Natural killer cell treated with Interleukin-12 subunit alpha and Interleukin-12 subunit beta and Interleukin-15 and Interleukin-18, amount 100 ng/mL, for 72 hours (primary cell): ENCODE measurements at regions not wholly inside any gene's neighbourhood (a gene's known extent, or its start where the extent isn't known, plus 50 kb on each side); places are given as distances from the start of the nearest gene placed in this dataset.
A peak's percentile ranks its signal among the peaks of the same experiment; 100 is the strongest.
"Not testable (repeated sequence)": the region's sequence is repeated elsewhere in the genome, so short reads cannot be mapped to it uniquely, and the experiment has no call there.

Source experiments
- ATAC-seq, 2 donors: fragments of 150-1000 bp; cut with Tn5 transposase in 1 of 2; sonication (Bioruptor Pico), chemical (Tn5 transposase) in 1 of 2; 2 replicates each; pipeline ENCODE4 v1.10.0; 2021
- DNase-seq: peaks from one replicate; pipeline ENCODE4 v3.0.0; 2022; ENCODE audit warnings: low spot score
- H3K27ac Mint-ChIP-seq, 2 donors: 1 replicate in 1 of 2; 2 replicates in 1 of 2; pipeline ENCODE4 v1.8.0; 2022; ENCODE audit warnings: mixed read lengths in 2 of 2, mild to moderate bottlenecking in 1 of 2, moderate library complexity in 1 of 2
- H3K27me3 Mint-ChIP-seq, 2 donors: 1 replicate in 1 of 2; 2 replicates in 1 of 2; pipeline ENCODE4 v1.8.0; 2022; ENCODE audit warnings: mixed read lengths in 2 of 2
- H3K36me3 Mint-ChIP-seq: one replicate; pipeline ENCODE4 v1.8.0; 2022; ENCODE audit warnings: mixed read lengths
- H3K4me1 Mint-ChIP-seq, 2 donors: 1 replicate in 1 of 2; 2 replicates in 1 of 2; pipeline ENCODE4 v1.8.0; 2022; ENCODE audit warnings: low read depth in 2 of 2, mixed read lengths in 2 of 2, mild to moderate bottlenecking in 1 of 2
- H3K4me3 Mint-ChIP-seq: one replicate; pipeline ENCODE4 v1.8.0; 2022; ENCODE audit warnings: mixed read lengths
- H3K9me3 Mint-ChIP-seq: 2 replicates; pipeline ENCODE4 v1.8.0; 2022; ENCODE audit warnings: mixed read lengths

- Mint-ChIP-seq H3K4me3 (peak overlapping the region; percentile 63), H3K4me1 (peaks cover 17 to 23% of the 10 kb centered on the region in 2 donors), H3K36me3 (no peaks in the 10 kb centered on the region), H3K27me3 (no peaks in the 10 kb centered on the region), H3K9me3 (no peaks in the 10 kb centered on the region), H3K27ac (peak overlapping the region in 1 of 2 donors; percentile 83)
- ATAC-seq (no peak), DNase-seq (no peak)
Observed at GRCh38 chr3:177447938-177448337, 250.7 kb upstream of the TBL1XR1 start.

DNA sequence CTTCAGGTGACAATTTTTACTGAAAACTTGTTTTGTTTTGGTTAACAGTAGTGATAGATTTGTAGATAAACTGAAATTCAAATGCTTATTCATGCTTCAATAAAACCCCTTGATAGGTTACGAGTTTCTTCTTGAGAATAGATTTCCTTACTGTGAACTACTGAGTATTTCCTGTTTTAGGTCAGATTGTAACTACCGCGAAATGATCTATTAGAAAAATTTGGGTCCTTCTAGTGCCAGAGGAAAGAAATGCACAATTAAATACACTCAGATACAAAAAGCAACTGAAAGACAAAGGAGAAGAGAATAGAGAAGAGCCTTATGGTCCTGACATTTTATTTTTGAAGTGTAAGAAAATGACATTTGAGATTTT, 251.7 kb upstream of the TBL1XR1 start:
- H3K27ac Mint-ChIP-seq: peak overlapping the region in 1 of 2 donors; percentile 83
- no peaks in the 10 kb centered on the region for H3K36me3 Mint-ChIP-seq
- DNase-seq: no peak
- peaks cover 17 to 23% of the 10 kb centered on the region in 2 donors for H3K4me1 Mint-ChIP-seq
- no peaks in the 10 kb centered on the region for H3K27me3 Mint-ChIP-seq
- H3K9me3 Mint-ChIP-seq: no peaks in the 10 kb centered on the region
- ATAC-seq: peak in 1 of 2 donors; percentile 51
- peak overlapping the region; percentile 73 for H3K4me3 Mint-ChIP-seq

- H3K4me1 Mint-ChIP-seq: peaks cover 17 to 23% of the 10 kb centered on the region in 2 donors
- peak overlapping the region in 1 of 2 donors; percentile 83 for H3K27ac Mint-ChIP-seq
- H3K4me3 Mint-ChIP-seq: peak overlapping the region; percentile 73
- DNase-seq: peak; percentile 84
- peak; percentile 91 to 96 for ATAC-seq
- H3K27me3 Mint-ChIP-seq: no peaks in the 10 kb centered on the region
- H3K9me3 Mint-ChIP-seq: no peaks in the 10 kb centered on the region
- H3K36me3 Mint-ChIP-seq: no peaks in the 10 kb centered on the region
Observed at GRCh38 chr3:177449360-177450006, 252.2 kb upstream of the TBL1XR1 start.

- no peaks in the 10 kb centered on the region for H3K36me3 Mint-ChIP-seq
- H3K4me3 Mint-ChIP-seq: no peak overlapping the region
- H3K9me3 Mint-ChIP-seq: no peaks in the 10 kb centered on the region
- ATAC-seq (no peak), DNase-seq (no peak)
- H3K27me3 Mint-ChIP-seq: no peaks in the 10 kb centered on the region
- peaks cover 17 to 23% of the 10 kb centered on the region in 2 donors for H3K4me1 Mint-ChIP-seq
- no peak overlapping the region for H3K27ac Mint-ChIP-seq
Observed at GRCh38 chr3:177451301-177451750, 254.0 kb upstream of the TBL1XR1 start.

DNA sequence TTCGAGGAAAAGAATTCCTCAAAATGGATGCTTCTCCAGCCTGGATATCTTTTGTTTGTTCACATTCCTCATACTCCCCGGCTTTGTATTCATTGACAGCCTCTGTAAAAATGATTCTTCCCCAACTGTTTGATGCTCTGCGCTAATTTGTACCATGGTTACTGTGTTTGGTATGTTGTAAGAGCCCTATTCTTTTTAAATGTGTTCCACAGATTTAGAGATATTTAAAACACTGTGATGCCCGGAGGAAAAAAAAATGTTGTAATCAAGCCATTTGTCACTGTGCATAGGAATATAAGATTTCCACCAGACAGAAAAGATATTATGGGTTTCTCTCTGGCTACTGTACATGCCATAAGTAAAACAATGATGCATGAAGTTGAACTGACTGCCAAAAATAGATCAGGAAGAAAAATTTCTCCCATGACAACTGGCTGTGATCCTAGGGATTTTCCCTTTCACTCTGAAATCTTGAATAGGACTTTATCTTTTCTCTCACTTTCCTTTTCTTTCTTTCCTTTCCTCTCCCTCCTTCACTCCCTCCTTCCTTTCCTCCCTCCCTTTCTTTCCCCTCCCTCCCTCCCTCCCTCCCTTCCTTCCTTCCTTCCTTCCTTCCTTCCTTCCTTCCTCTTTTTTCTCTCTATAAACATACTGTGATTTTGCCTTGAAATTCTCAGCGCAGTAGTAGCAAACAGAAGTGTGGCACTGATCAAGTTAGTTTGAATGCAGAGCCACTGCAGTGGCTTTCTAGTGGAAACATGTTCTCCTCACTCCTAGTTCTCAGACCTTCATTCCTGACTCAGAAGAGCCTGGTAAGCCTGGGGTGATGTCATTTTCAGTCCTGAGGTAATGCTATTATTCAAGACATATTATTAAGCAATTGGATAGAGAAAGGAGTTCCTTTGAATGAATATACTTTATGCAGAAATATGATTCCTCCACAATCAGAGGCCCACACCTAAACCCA, 254.9 kb upstream of the TBL1XR1 start:
- H3K4me3 Mint-ChIP-seq: no peak overlapping the region
- no peak overlapping the region for H3K27ac Mint-ChIP-seq
- DNase-seq (no peak), ATAC-seq (no peak)
- no peaks in the 10 kb centered on the region for H3K36me3 Mint-ChIP-seq
- peaks cover 17 to 23% of the 10 kb centered on the region in 2 donors for H3K4me1 Mint-ChIP-seq
- no peaks in the 10 kb centered on the region for H3K9me3 Mint-ChIP-seq
- H3K27me3 Mint-ChIP-seq: no peaks in the 10 kb centered on the region

DNA sequence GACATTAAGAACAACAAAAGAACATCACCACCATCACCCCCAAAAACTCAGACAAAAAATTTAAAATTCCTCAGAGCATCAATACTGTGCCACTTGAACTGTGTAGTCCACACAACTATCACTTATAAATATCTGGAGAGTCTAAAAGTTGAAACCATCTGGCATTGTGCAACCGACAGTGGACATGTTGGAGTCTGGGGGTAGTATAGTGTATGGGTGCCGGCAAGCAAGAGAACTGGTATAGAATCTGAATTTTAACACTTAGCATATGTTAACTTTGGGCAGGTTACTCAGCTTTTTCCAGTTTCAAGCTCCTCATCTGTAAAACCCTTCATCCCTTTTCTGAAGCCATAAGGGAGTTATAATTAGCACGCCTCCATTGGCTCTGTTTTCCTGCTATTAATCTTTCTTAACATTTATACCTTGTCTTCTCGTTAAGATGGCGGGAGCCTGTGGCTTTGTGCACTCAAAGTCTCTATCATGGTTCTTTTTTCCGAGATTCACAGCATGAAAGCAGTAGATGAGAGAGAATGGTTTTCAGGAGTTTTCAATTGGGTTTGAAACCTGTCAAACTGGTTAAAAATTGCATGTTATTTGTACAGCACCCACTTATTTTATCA, 255.7 kb upstream of the TBL1XR1 start:
- H3K36me3 Mint-ChIP-seq: no peaks in the 10 kb centered on the region
- no peak for DNase-seq

GRCh38 chr3:177453451-177453844, 256.2 kb upstream of the TBL1XR1 start:
- H3K4me3 Mint-ChIP-seq: no peak overlapping the region
- no peaks in the 10 kb centered on the region for H3K36me3 Mint-ChIP-seq
- ATAC-seq (no peak), DNase-seq (no peak)
- no peaks in the 10 kb centered on the region for H3K9me3 Mint-ChIP-seq
- H3K27me3 Mint-ChIP-seq: no peaks in the 10 kb centered on the region
- H3K27ac Mint-ChIP-seq: no peak overlapping the region
- peaks cover 10 to 12% of the 10 kb centered on the region in 2 donors for H3K4me1 Mint-ChIP-seq

More for the DNA sequence above, 255.7 kb upstream of the TBL1XR1 start:
- H3K9me3 Mint-ChIP-seq: no peaks in the 10 kb centered on the region
- no peaks in the 10 kb centered on the region for H3K27me3 Mint-ChIP-seq
- no peak overlapping the region for H3K4me3 Mint-ChIP-seq
- H3K27ac Mint-ChIP-seq: no peak overlapping the region
- ATAC-seq: no peak
- H3K4me1 Mint-ChIP-seq: peaks cover 14 to 17% of the 10 kb centered on the region in 2 donors

DNA sequence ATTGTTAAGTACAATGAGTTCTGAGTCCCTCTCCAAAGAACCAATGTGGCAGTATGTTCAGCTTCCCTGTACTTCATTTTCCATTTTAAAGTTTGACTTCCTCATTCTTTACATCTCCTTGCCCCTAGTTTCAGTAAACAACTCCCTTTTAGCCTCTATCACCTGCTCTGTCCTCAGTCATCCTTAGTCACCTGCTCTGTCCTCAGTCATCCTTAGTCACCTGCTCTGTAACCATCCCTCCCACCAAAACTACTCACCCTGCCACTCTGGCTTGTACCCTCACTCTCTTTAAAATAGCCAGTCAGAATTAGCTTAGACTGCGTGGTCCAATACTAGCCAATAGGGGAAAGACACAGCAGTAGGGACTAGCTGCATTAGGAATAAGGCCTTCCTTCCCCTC, 259.9 kb upstream of the TBL1XR1 start:
- not testable (repeated sequence) for H3K36me3 Mint-ChIP-seq, H3K4me3 Mint-ChIP-seq, ATAC-seq, H3K27ac Mint-ChIP-seq, H3K9me3 Mint-ChIP-seq, H3K27me3 Mint-ChIP-seq, DNase-seq, H3K4me1 Mint-ChIP-seq

GRCh38 chr3:177459401-177459800, 262.1 kb upstream of the TBL1XR1 start:
- peaks cover 4 to 5% of the 10 kb centered on the region in 2 donors for H3K4me1 Mint-ChIP-seq
- H3K27ac Mint-ChIP-seq: no peak overlapping the region
- no peaks in the 10 kb centered on the region for H3K36me3 Mint-ChIP-seq
- no peaks in the 10 kb centered on the region for H3K9me3 Mint-ChIP-seq
- ATAC-seq: no peak
- no peak for DNase-seq
- no peaks in the 10 kb centered on the region for H3K27me3 Mint-ChIP-seq
- H3K4me3 Mint-ChIP-seq: no peak overlapping the region

DNA sequence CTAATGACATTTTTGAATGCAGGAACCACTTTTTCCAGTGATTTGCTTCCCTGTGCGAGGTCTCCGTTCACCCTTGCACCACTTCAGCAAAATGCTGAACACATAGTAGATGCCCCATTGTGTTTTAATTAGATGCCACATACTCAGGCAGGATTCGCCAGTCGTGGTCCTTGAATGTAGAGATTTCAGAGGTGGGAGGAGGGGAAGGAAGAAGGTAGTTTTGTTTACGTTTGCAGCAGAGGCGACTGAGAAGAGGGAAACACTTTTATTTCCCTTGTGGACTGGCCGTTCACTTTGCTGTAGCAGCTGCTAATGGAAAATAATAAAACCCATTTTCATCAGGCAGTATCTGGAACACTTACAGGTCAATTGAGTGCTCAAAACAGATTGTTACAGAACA, 262.8 kb upstream of the TBL1XR1 start:
- DNase-seq (no peak), ATAC-seq (no peak)
- H3K4me1 Mint-ChIP-seq: peaks cover 4 to 9% of the 10 kb centered on the region in 2 donors
- H3K27ac Mint-ChIP-seq: no peak overlapping the region
- H3K27me3 Mint-ChIP-seq: no peaks in the 10 kb centered on the region
- no peaks in the 10 kb centered on the region for H3K9me3 Mint-ChIP-seq
- no peak overlapping the region for H3K4me3 Mint-ChIP-seq
- H3K36me3 Mint-ChIP-seq: no peaks in the 10 kb centered on the region

DNA sequence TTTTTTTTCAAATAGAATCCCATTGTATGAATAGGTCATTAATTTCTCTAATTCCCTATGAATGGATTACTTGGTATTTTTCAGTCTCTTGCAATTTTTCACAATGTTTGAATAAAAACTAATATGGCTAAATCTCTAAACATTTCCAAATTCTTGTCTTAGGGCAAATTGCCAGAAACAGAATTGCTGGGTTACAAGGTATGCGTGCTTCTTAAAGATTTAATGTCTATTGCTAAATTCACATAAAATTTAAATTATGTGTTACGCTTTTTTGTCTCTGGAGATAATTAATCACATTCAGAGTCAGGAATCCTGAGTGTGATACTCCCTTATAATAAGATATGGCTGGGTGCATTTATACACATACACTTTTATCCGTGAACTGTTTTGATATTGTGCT, 264.5 kb upstream of the TBL1XR1 start:
- Mint-ChIP-seq H3K27me3 (no peaks in the 10 kb centered on the region), H3K9me3 (no peaks in the 10 kb centered on the region), H3K36me3 (no peaks in the 10 kb centered on the region), H3K4me3 (no peak overlapping the region), H3K27ac (no peak overlapping the region), H3K4me1 (peaks cover 9 to 16% of the 10 kb centered on the region in 2 donors)
- no peak for ATAC-seq
- DNase-seq: no peak

DNA sequence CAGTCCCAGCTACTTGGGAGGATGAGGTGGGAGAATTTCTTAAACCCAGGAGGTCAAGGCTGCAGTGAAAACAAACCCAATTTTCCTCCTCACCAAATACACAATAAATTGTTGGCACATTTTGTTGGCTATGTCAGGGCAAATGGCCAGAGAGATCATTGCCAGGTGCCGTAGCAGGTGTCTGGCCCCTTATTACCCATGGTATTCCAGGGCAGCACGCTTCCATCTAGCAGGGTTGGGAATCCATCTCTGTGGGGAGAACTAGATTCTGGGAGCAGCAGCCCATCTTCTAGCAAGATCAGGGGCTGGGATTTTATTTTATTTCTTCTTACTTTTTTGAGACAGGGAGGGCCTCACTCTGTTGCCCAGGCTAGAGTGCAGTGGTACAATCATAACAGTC, 266.1 kb upstream of the TBL1XR1 start:
- DNase-seq, H3K4me3 Mint-ChIP-seq, H3K36me3 Mint-ChIP-seq, H3K9me3 Mint-ChIP-seq, H3K27me3 Mint-ChIP-seq, H3K27ac Mint-ChIP-seq, ATAC-seq: not testable (repeated sequence)
- H3K4me1 Mint-ChIP-seq: peaks cover 9 to 16% of the 10 kb centered on the region in 2 donors

DNA sequence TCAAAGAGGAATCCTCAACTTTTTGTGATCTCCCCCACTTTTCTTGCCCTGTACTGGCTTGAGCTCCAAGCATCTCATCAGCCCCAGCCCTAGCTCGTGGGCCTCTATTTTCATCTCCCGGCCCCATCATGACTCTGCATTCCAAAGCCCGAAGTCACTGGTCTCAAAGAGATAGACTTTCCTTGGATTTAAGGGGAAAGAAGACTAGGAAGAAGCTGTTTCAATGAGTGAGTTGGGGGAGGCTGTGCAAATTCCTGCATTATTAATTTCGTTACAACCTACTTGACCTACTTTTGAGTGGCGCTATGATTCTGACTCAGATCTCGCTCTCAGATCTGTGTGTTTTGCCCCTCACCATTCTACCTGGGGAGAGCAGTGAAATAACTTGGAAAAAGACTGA, 266.6 kb upstream of the TBL1XR1 start:
- Mint-ChIP-seq H3K27me3 (no peaks in the 10 kb centered on the region), H3K9me3 (no peaks in the 10 kb centered on the region), H3K27ac (peak overlapping the region in 1 of 2 donors; percentile 34), H3K4me1 (peaks cover 9 to 16% of the 10 kb centered on the region in 2 donors), H3K4me3 (no peak overlapping the region), H3K36me3 (no peaks in the 10 kb centered on the region)
- no peak for DNase-seq
- ATAC-seq: peak in 1 of 2 donors; percentile 48
